Kidney capillary endothelial cell (primary cell): ENCODE measurements at regions not wholly inside any gene's neighbourhood (a gene's known extent, or its start where the extent isn't known, plus 50 kb on each side); places are given as distances from the start of the nearest gene placed in this dataset.

Experiments
- DNase-seq: peaks from one replicate; pipeline ENCODE4 v3.0.0-alpha.2; 2018; ENCODE audit warnings: low spot score

DNA sequence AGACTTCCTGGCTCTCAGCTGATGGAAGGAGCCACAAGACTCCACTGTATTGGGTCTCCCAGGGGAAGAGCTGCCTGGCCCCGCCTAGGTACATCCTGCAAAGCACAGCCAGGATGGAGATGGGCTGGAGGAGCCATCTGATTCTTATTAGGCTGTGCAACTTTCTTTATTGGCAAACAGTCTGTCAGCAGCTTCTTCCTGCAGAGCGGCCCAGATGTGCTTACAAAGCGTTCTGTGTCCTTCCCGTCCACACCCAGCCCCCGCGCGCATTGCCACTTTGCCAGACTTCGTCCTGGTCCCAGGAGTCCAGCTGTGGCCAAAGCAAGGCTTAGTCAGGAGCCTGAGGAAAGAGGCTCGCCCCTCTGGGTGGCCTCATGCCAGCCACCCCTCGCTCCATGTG, 409.3 kb downstream of the ZNF536 start:
- no peak for DNase-seq

- no peak for DNase-seq
Observed at GRCh38 chr19:30781047-30781446, 408.9 kb downstream of the ZNF536 start.

- DNase-seq = no peak
Observed at GRCh38 chr19:30780456-30780855, 408.3 kb downstream of the ZNF536 start.

DNA sequence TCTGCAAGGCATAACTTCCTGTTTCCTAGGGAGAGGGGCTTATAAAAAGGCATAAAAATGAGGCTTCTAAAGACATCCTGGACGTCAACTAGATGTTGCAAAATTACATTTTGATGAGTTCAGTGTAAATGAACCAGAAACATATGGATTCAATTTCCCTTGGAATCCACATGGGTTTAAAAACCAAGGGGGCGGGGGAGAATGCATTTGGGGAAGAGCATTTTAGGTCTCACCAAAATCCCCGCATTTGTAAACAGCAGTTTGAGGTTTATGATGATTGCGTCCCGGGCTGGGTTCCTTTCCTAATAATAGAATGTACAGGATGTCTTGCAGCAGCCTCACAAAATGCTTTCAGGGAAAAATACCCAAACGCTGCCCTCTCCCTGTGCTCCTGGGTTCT, 407.8 kb downstream of the ZNF536 start:
- no peak for DNase-seq

DNA sequence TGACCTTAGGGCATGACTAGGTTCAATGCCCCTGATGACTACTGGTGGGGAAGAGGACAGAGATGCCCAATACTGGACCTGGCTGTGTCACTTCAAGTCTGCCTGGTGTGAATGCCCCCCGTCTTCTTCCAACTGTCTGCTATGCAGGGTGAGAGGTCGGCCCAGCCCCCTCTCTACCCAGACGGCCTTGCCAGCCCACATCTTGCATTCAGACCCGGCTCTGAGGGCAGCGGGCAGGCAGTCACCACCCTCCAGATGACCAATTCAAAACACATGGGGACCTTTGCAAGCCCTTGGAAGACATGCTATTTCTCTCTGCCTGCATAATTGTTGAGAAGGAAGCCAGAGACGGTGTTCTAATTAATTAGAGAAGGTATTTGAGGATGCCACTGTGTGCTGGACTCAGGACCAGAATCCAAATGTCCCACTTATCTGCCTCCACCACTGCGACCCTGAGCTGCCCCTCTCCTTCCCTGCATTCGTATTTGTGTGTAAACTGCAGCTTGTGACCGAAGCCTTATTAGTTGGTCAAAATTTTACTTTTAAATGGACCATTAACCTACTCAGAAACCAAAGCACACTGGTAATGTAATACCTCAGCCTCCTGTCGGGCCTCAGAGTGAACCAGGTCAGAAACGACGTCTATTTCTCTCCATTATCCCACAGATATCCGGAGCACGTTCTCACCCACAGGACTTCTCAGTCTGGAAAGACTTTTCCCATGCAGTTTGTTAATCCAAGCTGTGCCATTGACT, 407.0 kb downstream of the ZNF536 start:
- DNase-seq = no peak

- no peak for DNase-seq
Observed at GRCh38 chr19:30778061-30778460, 405.9 kb downstream of the ZNF536 start.

GRCh38 chr19:30775956-30776355, 403.8 kb downstream of the ZNF536 start:
- DNase-seq = no peak

DNA sequence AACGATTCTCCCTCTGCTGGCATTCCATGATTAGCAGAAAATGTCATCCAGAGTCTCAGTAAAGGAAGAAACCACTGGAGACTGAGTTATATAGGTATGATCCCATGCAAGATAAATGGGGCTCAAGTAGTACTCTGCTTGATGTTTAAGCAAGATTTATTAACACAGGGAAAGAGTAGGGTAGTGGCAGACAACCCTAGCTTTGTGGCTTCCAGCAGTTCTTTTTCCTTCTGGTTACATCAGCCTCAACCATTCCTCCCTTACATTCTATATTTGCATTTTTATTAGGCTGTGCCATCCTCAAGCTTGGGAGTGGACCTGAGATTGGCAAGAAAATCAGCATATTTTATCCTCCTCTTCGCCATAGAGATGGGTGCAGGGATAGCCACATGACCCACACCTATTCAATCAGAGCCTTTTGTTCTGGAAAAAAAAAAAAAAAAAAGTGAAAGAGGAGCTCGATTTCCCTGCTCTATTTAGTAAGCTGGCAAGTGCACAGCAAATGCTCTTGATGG, 402.1 kb downstream of the ZNF536 start:
- no peak for DNase-seq

- no peak for DNase-seq
Observed at GRCh38 chr19:30762651-30763050, 390.5 kb downstream of the ZNF536 start.

DNA sequence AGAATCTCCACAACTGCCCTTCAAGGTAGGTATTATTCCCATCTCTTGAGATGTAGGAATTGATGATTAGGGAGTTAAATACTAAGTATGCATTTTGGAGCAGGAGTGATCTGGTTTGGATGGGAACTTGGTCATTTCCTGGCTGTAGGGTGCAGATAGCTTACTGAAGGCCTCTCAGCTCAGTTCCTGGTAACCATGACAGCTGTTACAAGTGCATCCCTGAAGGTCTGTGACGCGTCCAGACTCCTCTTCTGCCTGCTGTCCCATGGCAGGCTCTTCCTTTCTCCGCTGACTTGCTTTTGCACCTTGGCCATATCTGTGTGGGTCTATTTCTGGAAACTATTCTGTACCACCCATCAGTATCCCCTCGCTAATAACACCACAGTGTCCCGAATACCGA, 387.8 kb downstream of the ZNF536 start:
- DNase-seq = no peak

GRCh38 chr19:30757837-30758617, 385.8 kb downstream of the ZNF536 start:
- no peak for DNase-seq

GRCh38 chr19:30757104-30757836, 385.1 kb downstream of the ZNF536 start:
- no peak for DNase-seq

DNA sequence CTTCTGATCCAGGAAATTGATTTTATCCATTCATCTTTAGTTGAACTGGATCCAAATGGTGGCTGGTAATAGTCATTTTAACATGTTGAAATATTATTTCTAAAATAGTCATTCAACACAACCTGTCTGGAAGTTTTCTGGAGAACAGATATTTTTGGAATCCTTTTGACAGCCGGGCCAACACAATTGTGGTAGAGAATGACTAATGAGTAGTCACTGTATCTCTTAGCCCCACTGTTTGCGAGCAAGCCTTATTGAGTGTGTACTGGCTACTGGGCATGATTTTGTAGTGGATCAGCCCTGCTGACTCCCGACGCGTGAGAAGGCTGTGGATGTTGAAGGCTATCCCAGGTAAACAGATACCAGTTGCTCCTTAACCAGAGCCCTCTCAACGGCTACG, 383.4 kb downstream of the ZNF536 start:
- no peak for DNase-seq

DNA sequence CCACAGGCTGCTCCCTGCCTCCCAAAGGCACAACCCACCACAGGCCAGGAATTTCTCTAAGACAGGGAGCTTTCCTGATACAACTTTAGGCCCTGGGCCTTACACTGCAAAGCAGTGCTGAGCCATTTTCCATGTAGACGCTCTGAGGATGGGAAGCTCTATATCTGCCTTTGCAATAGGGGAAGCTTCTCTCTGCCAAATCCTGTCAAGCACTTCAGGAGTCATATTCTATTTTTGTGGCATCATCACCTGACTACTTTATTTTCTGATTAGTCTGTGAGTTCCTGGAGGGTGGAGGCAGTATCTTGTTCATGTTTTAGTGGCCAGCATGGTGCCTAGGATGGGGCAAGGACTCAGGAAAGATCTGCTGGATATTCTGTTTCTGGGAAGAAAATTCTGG, 382.0 kb downstream of the ZNF536 start:
- no peak for DNase-seq

DNA sequence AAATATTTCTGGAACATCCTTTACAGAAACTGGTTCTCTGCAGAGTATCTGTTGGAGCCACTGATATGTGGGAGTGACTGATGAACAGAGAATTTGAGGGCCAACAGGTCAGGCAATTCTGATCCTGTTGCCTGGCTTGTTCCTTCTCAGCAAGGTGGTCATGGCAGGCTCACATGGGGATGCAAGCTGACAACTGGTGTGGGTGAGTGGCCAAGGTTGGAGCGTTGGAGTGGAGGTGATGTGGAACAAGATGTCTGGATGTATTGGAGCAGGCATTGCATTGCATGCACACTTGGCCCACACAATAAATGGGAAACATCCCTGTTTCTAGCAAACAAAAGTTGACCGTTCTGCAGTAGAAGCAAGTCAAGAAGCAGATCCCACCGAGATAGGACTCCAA, 380.7 kb downstream of the ZNF536 start:
- DNase-seq = no peak

- no peak for DNase-seq
Observed at GRCh38 chr19:30752201-30752600, 380.0 kb downstream of the ZNF536 start.

DNA sequence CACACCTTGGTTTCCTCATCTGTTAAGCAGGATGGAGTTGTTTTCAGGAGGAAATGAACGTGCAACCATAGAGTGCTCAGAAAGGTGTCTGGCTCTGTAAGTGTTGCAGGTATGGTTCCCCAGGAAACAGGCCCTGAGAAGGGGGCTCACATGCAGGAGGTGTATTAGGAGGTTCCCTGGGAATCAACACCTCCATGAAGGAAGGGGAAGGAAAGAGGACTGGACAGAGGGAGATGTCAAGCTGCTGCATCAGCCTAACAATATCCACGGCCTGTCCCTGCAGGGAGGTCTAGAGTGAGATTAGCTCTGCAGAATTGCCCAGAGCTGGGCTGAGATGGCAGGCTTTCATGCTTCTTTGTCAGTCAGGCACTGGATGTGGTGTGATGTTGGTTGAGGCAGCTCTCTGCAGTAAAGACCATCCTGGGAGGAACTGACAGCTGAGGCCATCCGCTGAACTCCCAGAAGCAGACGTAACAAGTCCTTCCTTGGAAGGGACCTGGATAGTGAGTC, 373.3 kb downstream of the ZNF536 start:
- DNase-seq = no peak

- no peak for DNase-seq
Observed at GRCh38 chr19:30744741-30745475, 372.7 kb downstream of the ZNF536 start.

DNA sequence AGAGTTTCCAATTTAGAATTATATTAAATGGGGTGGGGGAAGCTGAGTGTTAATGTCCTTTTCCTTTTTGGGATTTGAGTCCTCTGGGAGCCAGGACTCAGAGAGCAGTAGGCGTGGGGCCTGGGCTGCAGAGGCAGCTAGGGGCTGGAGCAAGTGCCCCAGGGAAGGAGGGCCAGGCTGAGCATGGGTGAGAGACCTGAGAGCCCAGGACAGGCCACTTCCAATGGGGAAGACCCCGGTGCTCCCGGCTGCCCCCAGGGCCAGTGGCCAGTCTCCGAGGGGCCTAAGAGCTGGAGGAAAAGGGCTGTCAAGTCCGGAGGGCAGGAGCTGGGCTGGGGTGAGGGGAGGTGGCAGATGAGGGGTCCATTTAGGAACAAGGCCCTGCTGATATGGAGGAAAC, 371.5 kb downstream of the ZNF536 start:
- no peak for DNase-seq

- DNase-seq = no peak
Observed at GRCh38 chr19:30743011-30743410, 370.8 kb downstream of the ZNF536 start.

GRCh38 chr19:30742406-30742938, 370.3 kb downstream of the ZNF536 start:
- DNase-seq = no peak

- DNase-seq = no peak
Observed at GRCh38 chr19:30741566-30741965, 369.4 kb downstream of the ZNF536 start.
